ENCODE measurements at regions not wholly inside any gene's neighbourhood (a gene's known extent, or its start where the extent isn't known, plus 50 kb on each side); places are given as distances from the start of the nearest gene placed in this dataset.
"Not testable (repeated sequence)": the region's sequence is repeated elsewhere in the genome, so short reads cannot be mapped to it uniquely, and the experiment has no call there.

- Histone ChIP-seq H3K4me1 (peaks cover 0 to 8% (median 0%) of the 10 kb centered on the region in 9 donors), H3K4me3 (no peak overlapping the region), H3K27ac (no peak overlapping the region), H3K27me3 (no peaks in the 10 kb centered on the region), H3K9me3 (peaks cover 0 to 8% (median 0%) of the 10 kb centered on the region in 11 donors), H3K36me3 (no peaks in the 10 kb centered on the region)
- intact Hi-C loops (cut with DNase I): no loop called here
- no peak for TF ChIP-seq CTCF (IDR thresholded peaks at IDR 0.05)
- WGBS, 2 donors: 83 to 86% methylated on average over 4 of the region's 4 CpGs
- ATAC-seq: no peak
- DNase-seq: no peak
Measured at GRCh38 chr6:113777601-113778000, 79.5 kb upstream of the MARCKS start.

GRCh38 chr6:113779656-113780055, 77.5 kb upstream of the MARCKS start:
- Histone ChIP-seq H3K27me3 (no peaks in the 10 kb centered on the region), H3K9me3 (peaks cover 0 to 8% (median 0%) of the 10 kb centered on the region in 11 donors), H3K36me3 (no peaks in the 10 kb centered on the region), H3K4me1 (no peaks in the 10 kb centered on the region), H3K27ac (no peak overlapping the region), H3K4me3 (no peak overlapping the region)
- ATAC-seq (no peak), DNase-seq (no peak)
- intact Hi-C loops (cut with DNase I): no loop called here
- no peak for TF ChIP-seq CTCF (IDR thresholded peaks at IDR 0.05)
- 91 to 94% methylated on average over 2 of the region's 2 CpGs for whole genome bisulfite sequencing, 2 donors

GRCh38 chr6:113782636-113783035, 74.5 kb upstream of the MARCKS start:
- H3K9me3 ChIP-seq: peaks cover 0 to 8% (median 0%) of the 10 kb centered on the region in 11 donors
- H3K27me3 ChIP-seq: no peaks in the 10 kb centered on the region
- TF ChIP-seq CTCF (IDR thresholded peaks at IDR 0.05): no peak
- ATAC-seq: no peak
- no peaks in the 10 kb centered on the region for H3K4me1 ChIP-seq
- no peak for DNase-seq
- no peaks in the 10 kb centered on the region for H3K36me3 ChIP-seq
- no peak overlapping the region for H3K4me3 ChIP-seq
- H3K27ac ChIP-seq: no peak overlapping the region
- intact Hi-C loops (cut with DNase I): no loop called here

GRCh38 chr6:113786168-113786567, 71.0 kb upstream of the MARCKS start:
- Histone ChIP-seq H3K27me3 (no peaks in the 10 kb centered on the region), H3K4me3 (no peak overlapping the region), H3K4me1 (no peaks in the 10 kb centered on the region), H3K36me3 (no peaks in the 10 kb centered on the region), H3K9me3 (no peaks in the 10 kb centered on the region), H3K27ac (no peak overlapping the region)
- WGBS, 2 donors: 93 to 97% methylated on average over 2 of the region's 2 CpGs
- ATAC-seq (no peak), DNase-seq (no peak)
- TF ChIP-seq CTCF (IDR thresholded peaks at IDR 0.05): no peak
- intact Hi-C loops (cut with DNase I): no loop called here

GRCh38 chr6:113788586-113788985, 68.6 kb upstream of the MARCKS start:
- WGBS, 2 donors: 83 to 94% methylated on average over 4 of the region's 4 CpGs
- Histone ChIP-seq H3K4me3 (no peak overlapping the region), H3K27ac (no peak overlapping the region), H3K36me3 (no peaks in the 10 kb centered on the region), H3K4me1 (no peaks in the 10 kb centered on the region), H3K9me3 (no peaks in the 10 kb centered on the region), H3K27me3 (no peaks in the 10 kb centered on the region)
- intact Hi-C loops (cut with DNase I): no loop called here
- DNase-seq (no peak), ATAC-seq (no peak)
- no peak for TF ChIP-seq CTCF (IDR thresholded peaks at IDR 0.05)

GRCh38 chr6:113791225-113791624, 65.9 kb upstream of the MARCKS start:
- H3K9me3 ChIP-seq; H3K4me1 ChIP-seq; H3K27me3 ChIP-seq; H3K4me3 ChIP-seq; H3K36me3 ChIP-seq; DNase-seq; intact Hi-C loops (cut with DNase I); ATAC-seq; H3K27ac ChIP-seq: not testable (repeated sequence)
- 94 to 100% methylated on average over 4 of the region's 4 CpGs for WGBS, 2 donors

GRCh38 chr6:113795371-113795770, 61.8 kb upstream of the MARCKS start:
- H3K27ac ChIP-seq; intact Hi-C loops (cut with DNase I); H3K4me3 ChIP-seq; DNase-seq; H3K4me1 ChIP-seq; H3K27me3 ChIP-seq; H3K36me3 ChIP-seq; ATAC-seq; H3K9me3 ChIP-seq: not testable (repeated sequence)
- 59 to 69% methylated on average over 4 of the region's 4 CpGs for WGBS, 2 donors
